HG02981 (cell line): ENCODE measurements at regions not wholly inside any gene's neighbourhood (a gene's known extent, or its start where the extent isn't known, plus 50 kb on each side); places are given as distances from the start of the nearest gene placed in this dataset.

ENCODE experiments used
- ATAC-seq: cut with Tn5 transposase; IDR thresholded peaks from one replicate; pipeline ENCODE4 v1.9.1; 2021; ENCODE audit warnings: mild to moderate bottlenecking, moderate library complexity; ENCODE audit not compliant: unreplicated experiment

- ATAC-seq, result no peak
Measured at GRCh38 chr1:104921525-104921924, 1171.8 kb downstream of the AMY1C start.

- no peak for ATAC-seq
Measured at GRCh38 chr1:104923075-104923474, 1173.4 kb downstream of the AMY1C start.

DNA sequence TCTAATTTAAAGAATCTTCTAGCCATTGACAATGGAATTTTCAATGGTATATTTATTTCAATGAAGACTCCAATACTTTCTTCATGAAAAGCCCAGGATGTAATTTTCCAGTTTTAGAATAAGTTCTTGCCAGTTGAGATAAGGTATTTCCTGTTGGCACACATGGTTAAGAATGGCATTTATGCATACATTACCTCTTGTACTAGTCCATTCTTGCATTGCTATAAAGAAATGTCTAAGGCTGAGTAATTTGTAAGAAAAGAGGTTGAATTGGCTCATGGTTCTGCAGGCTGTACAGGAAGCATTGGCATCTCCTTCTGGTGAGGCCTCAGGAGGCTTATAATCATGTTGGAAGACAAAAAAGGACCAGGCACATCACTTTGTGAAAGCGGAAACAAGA, 1179.6 kb downstream of the AMY1C start:
- ATAC-seq, result no peak

DNA sequence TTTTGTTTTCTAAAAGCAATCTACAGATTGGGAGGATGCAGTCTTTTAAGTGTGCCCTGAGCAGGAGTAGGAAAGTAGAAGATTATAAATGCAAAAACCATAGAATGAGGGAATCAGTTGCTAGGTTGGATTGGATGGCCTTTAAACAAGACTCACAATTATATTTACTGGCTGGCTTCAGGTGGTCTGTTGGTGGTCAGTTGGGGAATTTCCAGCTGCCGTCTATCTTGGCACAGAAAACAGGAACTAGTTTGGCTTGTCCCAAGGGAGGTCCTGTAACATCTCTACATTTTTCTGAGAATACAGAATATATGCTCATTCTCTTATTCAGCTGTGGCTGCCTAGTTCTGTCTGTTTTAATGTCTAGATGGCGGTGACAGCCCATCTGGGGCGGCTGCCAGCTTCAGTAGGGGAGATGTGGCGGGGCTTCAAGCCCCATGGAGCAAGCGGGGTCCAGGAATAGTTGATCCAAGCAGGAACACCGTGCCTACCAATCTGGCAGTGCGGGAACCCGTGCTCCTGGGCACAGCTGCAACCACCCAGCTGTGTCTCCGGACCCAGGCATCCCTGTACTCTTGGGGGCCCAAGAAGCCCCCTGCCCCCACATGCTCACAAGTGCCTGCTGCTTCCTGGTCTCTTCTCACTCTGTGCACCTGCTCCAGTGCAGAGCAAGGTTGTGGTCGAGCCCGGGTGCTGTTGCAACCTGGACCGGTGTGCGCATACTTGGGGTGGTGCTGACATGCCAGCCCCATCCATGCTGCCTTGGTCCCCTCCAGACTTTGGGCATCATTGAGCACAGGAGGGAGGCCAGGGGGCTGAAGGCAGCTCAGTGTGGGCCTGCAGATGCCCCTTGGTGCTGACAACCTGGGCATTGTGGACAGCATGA, 1182.6 kb downstream of the AMY1C start:
- ATAC-seq, result peak; percentile 62

- no peak for ATAC-seq
Measured at GRCh38 chr1:104932949-104933679, 1183.4 kb downstream of the AMY1C start.

DNA sequence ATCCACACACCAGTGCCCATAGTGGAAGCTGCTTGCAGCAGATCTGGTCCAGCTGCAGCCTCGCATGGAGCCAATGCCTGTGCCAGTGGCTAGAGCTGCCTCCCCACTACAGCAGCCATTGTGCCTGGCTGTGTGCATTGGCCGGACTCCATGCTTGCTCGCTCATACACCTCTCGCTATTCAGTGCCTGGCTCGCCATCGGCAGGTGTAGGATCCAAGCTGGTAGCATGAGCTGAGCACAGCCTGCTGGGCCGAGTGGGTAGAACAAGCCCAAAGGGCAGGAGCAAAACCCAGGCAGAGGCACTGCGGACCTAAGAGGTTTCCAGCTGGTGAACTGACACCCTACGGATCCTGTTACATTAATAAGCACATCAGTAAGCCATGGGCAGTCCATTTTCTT, 1184.1 kb downstream of the AMY1C start:
- ATAC-seq, result no peak

GRCh38 chr1:104945406-104945805, 1195.7 kb downstream of the AMY1C start:
- ATAC-seq, result no peak

- no peak for ATAC-seq
Measured at GRCh38 chr1:104946558-104947210, 1197.0 kb downstream of the AMY1C start.

- no peak for ATAC-seq
Measured at GRCh38 chr1:104953555-104953954, 1203.9 kb downstream of the AMY1C start.

- no peak for ATAC-seq
Measured at GRCh38 chr1:104973516-104973915, 1223.8 kb downstream of the AMY1C start.

GRCh38 chr1:104979651-104980050, 1230.0 kb downstream of the AMY1C start:
- no peak for ATAC-seq

GRCh38 chr1:104987210-104987609, 1237.5 kb downstream of the AMY1C start:
- peak; percentile 97 for ATAC-seq

GRCh38 chr1:104989012-104989411, 1239.3 kb downstream of the AMY1C start:
- ATAC-seq, result no peak

DNA sequence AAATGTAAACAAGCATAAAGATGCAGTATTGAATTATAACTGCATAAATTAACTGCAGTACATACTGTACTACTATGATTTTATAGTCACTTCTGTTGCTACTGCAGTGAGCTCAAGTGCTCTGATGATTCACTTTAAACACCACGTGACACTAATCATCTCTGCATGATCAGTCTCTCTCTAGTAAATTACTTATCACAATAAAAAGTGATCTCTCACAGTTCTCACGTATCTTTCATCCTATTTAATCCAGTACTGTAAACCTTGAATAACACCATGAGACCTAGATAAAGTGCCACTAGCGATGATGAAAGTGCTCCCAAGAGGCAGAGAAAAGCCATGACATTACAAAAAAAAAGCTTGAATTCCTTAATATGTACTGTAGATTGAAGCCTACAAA, 1242.0 kb downstream of the AMY1C start:
- ATAC-seq, result no peak

GRCh38 chr1:105000793-105001192, 1251.1 kb downstream of the AMY1C start:
- ATAC-seq, result no peak

GRCh38 chr1:105004515-105004914, 1254.8 kb downstream of the AMY1C start:
- no peak for ATAC-seq

DNA sequence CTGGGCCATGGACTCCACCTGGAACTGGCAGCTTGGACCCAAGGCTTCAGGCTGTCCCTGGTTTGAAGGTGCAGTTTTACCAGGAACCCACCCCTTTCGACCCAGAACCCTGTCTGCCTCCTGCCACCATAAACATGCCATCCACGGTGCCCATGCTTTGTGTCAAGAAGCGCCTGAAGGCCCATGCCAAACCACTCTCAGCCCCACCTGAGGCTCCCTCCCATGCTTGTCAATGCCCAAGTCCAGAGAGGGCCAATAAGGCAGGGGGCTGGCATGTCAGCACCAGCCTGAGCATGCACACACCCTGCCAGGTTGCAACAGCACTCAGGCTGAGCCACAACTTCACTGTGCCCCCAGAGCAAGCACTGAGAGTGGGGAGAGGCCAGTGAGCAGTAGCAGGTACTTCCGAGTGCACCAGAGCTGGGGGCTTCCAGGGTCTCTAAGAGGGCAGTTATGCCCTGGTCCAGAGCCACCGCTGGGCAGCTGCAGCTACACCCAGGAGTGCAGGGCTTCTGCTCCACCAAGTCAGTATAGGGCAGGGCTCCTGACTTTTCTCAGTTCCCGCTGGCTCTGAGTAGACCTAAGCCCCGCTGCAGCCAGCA, 1256.0 kb downstream of the AMY1C start:
- ATAC-seq, result no peak

GRCh38 chr1:105017587-105017986, 1267.9 kb downstream of the AMY1C start:
- no peak for ATAC-seq

DNA sequence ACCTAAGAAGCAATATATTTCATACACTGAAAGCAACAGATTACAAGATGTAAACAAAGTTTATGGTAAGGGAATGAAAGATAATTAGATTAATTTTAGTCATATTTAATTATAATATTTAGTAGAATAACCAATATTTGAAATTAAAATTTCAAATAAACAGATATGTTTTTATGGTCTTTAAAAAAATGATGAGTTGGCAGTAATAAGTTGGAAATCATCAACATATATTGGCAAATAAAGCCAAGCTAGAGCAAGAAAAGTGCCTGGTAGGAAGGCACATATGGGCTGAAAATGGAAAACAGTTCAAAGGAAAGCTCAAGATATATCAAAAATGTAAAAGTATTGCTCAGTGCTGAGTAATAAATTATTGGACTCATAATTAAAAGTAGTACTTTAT, 1274.0 kb downstream of the AMY1C start:
- ATAC-seq, result no peak

DNA sequence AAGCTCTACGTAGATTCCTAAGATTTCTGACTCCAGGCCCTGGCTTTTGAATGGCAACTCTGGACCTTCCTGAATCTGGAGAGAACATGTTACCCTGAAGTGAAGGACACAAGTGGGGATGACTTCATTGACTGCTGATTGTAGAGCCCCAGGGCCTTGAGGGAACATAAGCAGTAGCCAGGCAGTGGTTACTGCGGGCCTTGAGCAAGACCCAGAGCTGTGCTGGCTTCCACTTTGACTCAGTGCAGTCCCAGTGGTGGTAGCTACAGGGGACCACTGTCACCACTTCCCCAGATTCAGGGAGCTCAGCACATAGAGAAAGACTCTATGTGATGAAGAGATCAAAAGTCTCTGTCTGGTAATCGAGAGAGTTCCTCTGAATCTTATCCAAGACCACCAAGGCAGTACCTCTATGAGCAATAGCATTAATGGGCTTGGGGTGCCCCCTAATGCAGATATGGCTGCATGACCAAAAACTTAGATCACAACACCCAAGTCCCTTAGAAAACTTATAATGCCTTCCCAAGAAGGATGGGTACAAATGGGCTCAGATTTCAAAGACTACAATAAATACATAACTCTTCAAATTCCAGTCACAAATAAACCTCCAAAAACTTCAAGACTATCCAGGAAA, 1278.3 kb downstream of the AMY1C start:
- no peak for ATAC-seq

DNA sequence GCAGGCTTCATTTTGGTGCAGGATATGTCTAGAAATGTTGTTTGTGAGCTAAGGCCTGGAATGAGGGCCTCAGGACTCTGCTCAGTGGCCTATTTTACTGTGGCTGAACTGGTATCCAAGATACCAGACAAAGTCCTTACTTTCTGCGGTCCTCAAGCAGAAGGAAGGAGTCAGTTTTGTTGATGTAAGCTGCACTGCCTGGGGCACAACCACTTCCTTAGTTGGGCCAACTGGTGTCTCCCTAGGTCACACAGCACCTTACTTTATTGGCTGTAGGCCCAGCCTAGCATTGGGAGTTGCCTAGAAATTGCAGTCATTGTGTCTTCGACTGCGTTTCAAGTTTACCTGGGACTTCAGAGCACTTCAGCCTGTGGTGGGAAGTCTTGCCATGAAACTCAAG, 1322.7 kb downstream of the AMY1C start:
- ATAC-seq, result no peak
